ENCODE measurements at regions not wholly inside any gene's neighbourhood (a gene's known extent, or its start where the extent isn't known, plus 50 kb on each side); places are given as distances from the start of the nearest gene placed in this dataset.

GRCh38 chr7:126368-126767, 66.0 kb upstream of the FAM20C start (continued):
- TF ChIP-seq, protein P1, sequence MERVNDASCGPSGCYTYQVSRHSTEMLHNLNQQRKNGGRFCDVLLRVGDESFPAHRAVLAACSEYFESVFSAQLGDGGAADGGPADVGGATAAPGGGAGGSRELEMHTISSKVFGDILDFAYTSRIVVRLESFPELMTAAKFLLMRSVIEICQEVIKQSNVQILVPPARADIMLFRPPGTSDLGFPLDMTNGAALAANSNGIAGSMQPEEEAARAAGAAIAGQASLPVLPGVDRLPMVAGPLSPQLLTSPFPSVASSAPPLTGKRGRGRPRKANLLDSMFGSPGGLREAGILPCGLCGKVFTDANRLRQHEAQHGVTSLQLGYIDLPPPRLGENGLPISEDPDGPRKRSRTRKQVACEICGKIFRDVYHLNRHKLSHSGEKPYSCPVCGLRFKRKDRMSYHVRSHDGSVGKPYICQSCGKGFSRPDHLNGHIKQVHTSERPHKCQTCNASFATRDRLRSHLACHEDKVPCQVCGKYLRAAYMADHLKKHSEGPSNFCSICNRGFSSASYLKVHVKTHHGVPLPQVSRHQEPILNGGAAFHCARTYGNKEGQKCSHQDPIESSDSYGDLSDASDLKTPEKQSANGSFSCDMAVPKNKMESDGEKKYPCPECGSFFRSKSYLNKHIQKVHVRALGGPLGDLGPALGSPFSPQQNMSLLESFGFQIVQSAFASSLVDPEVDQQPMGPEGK (CRISPR knock-in tag; IDR thresholded peaks at IDR 0.05; ENCODE audit: borderline replicate concordance): no peak
- TF ChIP-seq GLIS3 (CRISPR knock-in tag; IDR thresholded peaks at IDR 0.05): no peak
- no peak for TF ChIP-seq ZNF8 (CRISPR knock-in tag; IDR thresholded peaks at IDR 0.05)
- no peak for TF ChIP-seq ZC3H10 (CRISPR knock-in tag; IDR thresholded peaks at IDR 0.05)
- no peak for TF ChIP-seq SNAI2 (CRISPR knock-in tag; IDR thresholded peaks at IDR 0.05)
- TF ChIP-seq OSR1 (CRISPR knock-in tag; IDR thresholded peaks at IDR 0.05): no peak
- TF ChIP-seq ARNTL (CRISPR knock-in tag; IDR thresholded peaks at IDR 0.05; ENCODE audit: borderline replicate concordance, low read depth): no peak
- no peak for TF ChIP-seq BACH2 (CRISPR knock-in tag; IDR thresholded peaks at IDR 0.05; ENCODE audit: borderline replicate concordance)
- no peak for TF ChIP-seq CREB5 (CRISPR knock-in tag; IDR thresholded peaks at IDR 0.05; ENCODE audit: low read depth)

DNA sequence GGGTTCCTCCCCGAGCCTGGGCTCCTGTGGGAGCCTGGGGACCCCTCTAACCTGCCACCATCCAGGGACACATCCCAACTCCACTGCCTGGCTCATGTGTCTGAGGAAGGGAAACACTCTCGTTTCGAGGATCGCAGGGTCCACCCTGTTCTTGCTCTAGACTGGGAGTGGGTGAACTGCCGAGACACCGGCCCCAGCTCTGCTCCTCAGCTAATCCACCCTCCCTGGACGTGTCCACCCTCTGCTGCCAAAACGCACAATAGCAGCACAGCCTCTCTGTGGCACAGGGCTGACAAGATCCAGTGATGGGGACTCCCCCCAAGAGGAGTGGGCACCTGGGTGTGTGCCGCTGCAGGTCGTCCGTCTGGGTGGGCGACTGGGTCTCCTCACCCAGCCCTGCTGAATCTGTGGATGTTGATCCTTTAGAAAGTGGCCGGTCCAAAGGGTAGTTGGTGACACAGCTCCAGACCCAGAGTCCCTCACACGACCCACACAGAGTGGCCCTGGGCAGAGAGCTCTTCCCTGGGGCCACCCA, 65.2 kb upstream of the FAM20C start:
- ATAC-seq: no peak
- TF ChIP-seq TCF4 (CRISPR knock-in tag; IDR thresholded peaks at IDR 0.05; ENCODE audit: borderline replicate concordance) (no peak), SNAI2 (CRISPR knock-in tag; IDR thresholded peaks at IDR 0.05) (no peak), ZFP30 (CRISPR knock-in tag; IDR thresholded peaks at IDR 0.05) (no peak), ISL1 (CRISPR knock-in tag; IDR thresholded peaks at IDR 0.05) (no peak), ESRRG (CRISPR knock-in tag; IDR thresholded peaks at IDR 0.05) (no peak), TOX (CRISPR knock-in tag; IDR thresholded peaks at IDR 0.05; ENCODE audit: borderline replicate concordance) (no peak), GLIS3 (CRISPR knock-in tag; IDR thresholded peaks at IDR 0.05) (no peak), ZNF565 (CRISPR knock-in tag; conservative IDR thresholded peaks at IDR 0.05; ENCODE audit: low read depth) (no peak), RARB (CRISPR knock-in tag; IDR thresholded peaks at IDR 0.05) (no peak), CSDC2 (CRISPR knock-in tag; IDR thresholded peaks at IDR 0.05) (no peak), ARNTL (CRISPR knock-in tag; IDR thresholded peaks at IDR 0.05; ENCODE audit: borderline replicate concordance, low read depth) (no peak)
- TF ChIP-seq, protein P2, sequence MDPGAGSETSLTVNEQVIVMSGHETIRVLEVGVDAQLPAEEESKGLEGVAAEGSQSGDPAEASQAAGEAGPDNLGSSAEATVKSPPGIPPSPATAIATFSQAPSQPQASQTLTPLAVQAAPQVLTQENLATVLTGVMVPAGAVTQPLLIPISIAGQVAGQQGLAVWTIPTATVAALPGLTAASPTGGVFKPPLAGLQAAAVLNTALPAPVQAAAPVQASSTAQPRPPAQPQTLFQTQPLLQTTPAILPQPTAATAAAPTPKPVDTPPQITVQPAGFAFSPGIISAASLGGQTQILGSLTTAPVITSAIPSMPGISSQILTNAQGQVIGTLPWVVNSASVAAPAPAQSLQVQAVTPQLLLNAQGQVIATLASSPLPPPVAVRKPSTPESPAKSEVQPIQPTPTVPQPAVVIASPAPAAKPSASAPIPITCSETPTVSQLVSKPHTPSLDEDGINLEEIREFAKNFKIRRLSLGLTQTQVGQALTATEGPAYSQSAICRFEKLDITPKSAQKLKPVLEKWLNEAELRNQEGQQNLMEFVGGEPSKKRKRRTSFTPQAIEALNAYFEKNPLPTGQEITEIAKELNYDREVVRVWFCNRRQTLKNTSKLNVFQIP (CRISPR knock-in tag; IDR thresholded peaks at IDR 0.05; ENCODE audit: borderline replicate concordance, low read depth): no peak
- TF ChIP-seq, protein P1 (CRISPR knock-in tag; IDR thresholded peaks at IDR 0.05; ENCODE audit: borderline replicate concordance): no peak

DNA sequence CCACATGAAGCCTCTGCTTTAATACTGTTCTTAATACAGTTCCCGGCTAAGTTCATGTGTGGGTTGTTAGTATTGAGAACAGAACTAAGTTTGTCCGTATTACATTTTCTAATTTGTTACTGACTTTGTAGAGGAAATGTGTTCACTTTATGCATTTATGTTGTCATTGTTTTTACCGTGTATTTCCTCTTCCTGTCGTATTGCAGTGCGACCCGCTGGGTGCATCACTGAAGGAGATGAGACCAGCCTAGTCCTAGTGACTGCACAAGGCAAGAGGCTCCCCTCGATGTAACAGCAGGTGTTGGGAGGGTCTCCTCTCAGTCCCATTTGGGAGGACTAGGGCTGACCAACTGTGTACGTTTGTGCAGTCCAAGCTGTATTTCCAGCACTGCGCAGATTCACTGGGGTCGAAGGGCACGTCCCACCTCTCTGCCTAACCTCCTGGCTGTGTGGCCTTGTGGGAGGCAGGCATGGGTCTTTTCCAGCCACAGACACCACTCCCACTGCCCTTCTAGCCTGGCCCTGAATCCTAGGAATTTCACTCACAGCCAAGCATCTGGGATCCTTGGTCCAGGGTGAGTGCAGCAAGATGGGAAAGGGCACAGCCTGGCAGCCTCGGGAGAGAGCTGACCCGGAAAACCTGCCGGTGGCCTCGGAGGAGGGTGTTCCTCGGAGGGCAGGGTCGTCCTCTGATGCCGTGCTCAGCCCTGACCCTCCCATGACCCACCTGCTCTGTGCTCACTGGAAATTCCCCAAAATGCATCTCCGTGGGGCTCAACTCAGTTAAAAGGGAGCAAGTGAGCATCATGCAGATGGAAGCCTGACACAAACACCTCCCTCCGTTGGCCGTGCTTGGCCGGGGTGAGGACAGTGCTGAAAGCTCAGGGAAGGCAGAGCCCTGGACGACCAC, 63.9 kb upstream of the FAM20C start:
- ATAC-seq: no peak
- TF ChIP-seq, protein P3, sequence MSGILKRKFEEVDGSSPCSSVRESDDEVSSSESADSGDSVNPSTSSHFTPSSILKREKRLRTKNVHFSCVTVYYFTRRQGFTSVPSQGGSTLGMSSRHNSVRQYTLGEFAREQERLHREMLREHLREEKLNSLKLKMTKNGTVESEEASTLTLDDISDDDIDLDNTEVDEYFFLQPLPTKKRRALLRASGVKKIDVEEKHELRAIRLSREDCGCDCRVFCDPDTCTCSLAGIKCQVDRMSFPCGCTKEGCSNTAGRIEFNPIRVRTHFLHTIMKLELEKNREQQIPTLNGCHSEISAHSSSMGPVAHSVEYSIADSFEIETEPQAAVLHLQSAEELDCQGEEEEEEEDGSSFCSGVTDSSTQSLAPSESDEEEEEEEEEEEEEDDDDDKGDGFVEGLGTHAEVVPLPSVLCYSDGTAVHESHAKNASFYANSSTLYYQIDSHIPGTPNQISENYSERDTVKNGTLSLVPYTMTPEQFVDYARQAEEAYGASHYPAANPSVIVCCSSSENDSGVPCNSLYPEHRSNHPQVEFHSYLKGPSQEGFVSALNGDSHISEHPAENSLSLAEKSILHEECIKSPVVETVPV (CRISPR knock-in tag; IDR thresholded peaks at IDR 0.05): no peak
- TF ChIP-seq, protein P2 (CRISPR knock-in tag; IDR thresholded peaks at IDR 0.05; ENCODE audit: borderline replicate concordance, low read depth): no peak
- TF ChIP-seq RARB (CRISPR knock-in tag; IDR thresholded peaks at IDR 0.05) (no peak), CREB5 (CRISPR knock-in tag; IDR thresholded peaks at IDR 0.05; ENCODE audit: low read depth) (no peak), ZFP30 (CRISPR knock-in tag; IDR thresholded peaks at IDR 0.05) (no peak), OSR1 (CRISPR knock-in tag; IDR thresholded peaks at IDR 0.05) (no peak), CSDC2 (CRISPR knock-in tag; IDR thresholded peaks at IDR 0.05) (no peak), GLIS3 (CRISPR knock-in tag; IDR thresholded peaks at IDR 0.05) (no peak), ZC3H10 (CRISPR knock-in tag; IDR thresholded peaks at IDR 0.05) (no peak), TCF4 (CRISPR knock-in tag; IDR thresholded peaks at IDR 0.05; ENCODE audit: borderline replicate concordance) (no peak), ESRRG (CRISPR knock-in tag; IDR thresholded peaks at IDR 0.05) (no peak), ZNF565 (CRISPR knock-in tag; conservative IDR thresholded peaks at IDR 0.05; ENCODE audit: low read depth) (no peak), PPARA (CRISPR knock-in tag; IDR thresholded peaks at IDR 0.05; ENCODE audit: borderline replicate concordance) (no peak), BACH2 (CRISPR knock-in tag; IDR thresholded peaks at IDR 0.05; ENCODE audit: borderline replicate concordance) (no peak), ZNF8 (CRISPR knock-in tag; IDR thresholded peaks at IDR 0.05) (no peak), ARNTL (CRISPR knock-in tag; IDR thresholded peaks at IDR 0.05; ENCODE audit: borderline replicate concordance, low read depth) (no peak)
